Stimulated activated effector memory CD8-positive, alpha-beta T cell treated with anti-CD3 and anti-CD28 coated beads, Interleukin-12 subunit alpha, Interleukin-12 subunit beta, amount 100 ng/mL, for 72 hours (primary cell): ENCODE measurements at regions not wholly inside any gene's neighbourhood (a gene's known extent, or its start where the extent isn't known, plus 50 kb on each side); places are given as distances from the start of the nearest gene placed in this dataset.

Experiments used
- ATAC-seq: fragments of 150-1000 bp; cut with Tn5 transposase; 2 replicates; pipeline ENCODE4 v1.10.0; 2021
- DNase-seq, 2 donors: peaks; one replicate each; pipeline ENCODE4 v3.0.0; 2021 to 2022; ENCODE audit warnings: low spot score in 2 of 2
- H3K27ac Mint-ChIP-seq: one replicate; pipeline ENCODE4 v1.8.0; 2022; ENCODE audit warnings: mild to moderate bottlenecking, mixed read lengths
- H3K36me3 Mint-ChIP-seq: one replicate; pipeline ENCODE4 v1.8.0; 2022; ENCODE audit warnings: mild to moderate bottlenecking, mixed read lengths
- H3K4me1 Mint-ChIP-seq: one replicate; pipeline ENCODE4 v1.8.0; 2022; ENCODE audit warnings: mixed read lengths
- H3K4me3 Mint-ChIP-seq: one replicate; pipeline ENCODE4 v1.8.0; 2022; ENCODE audit warnings: mild to moderate bottlenecking, mixed read lengths
- H3K9me3 Mint-ChIP-seq: one replicate; pipeline ENCODE4 v1.8.0; 2022; ENCODE audit warnings: mixed read lengths

GRCh38 chr11:116282481-116282880 is 490.3 kb downstream of the BUD13 start:
- Mint-ChIP-seq H3K4me3 (no peak overlapping the region), H3K27ac (no peak overlapping the region), H3K4me1 (no peaks in the 10 kb centered on the region), H3K36me3 (no peaks in the 10 kb centered on the region), H3K9me3 (no peaks in the 10 kb centered on the region)
- ATAC-seq (no peak), DNase-seq (no peak)

- H3K27ac Mint-ChIP-seq: no peak overlapping the region
- DNase-seq (no peak), ATAC-seq (no peak)
- no peaks in the 10 kb centered on the region for H3K4me1 Mint-ChIP-seq
- no peaks in the 10 kb centered on the region for H3K36me3 Mint-ChIP-seq
- H3K4me3 Mint-ChIP-seq: no peak overlapping the region
- H3K9me3 Mint-ChIP-seq: no peaks in the 10 kb centered on the region
These were observed 491.3 kb downstream of the BUD13 start for GRCh38 chr11:116281173-116282160.

GRCh38 chr11:116279511-116279910 is 493.3 kb downstream of the BUD13 start:
- H3K27ac Mint-ChIP-seq: no peak overlapping the region
- no peak for ATAC-seq
- no peaks in the 10 kb centered on the region for H3K9me3 Mint-ChIP-seq
- H3K4me1 Mint-ChIP-seq: no peaks in the 10 kb centered on the region
- no peaks in the 10 kb centered on the region for H3K36me3 Mint-ChIP-seq
- no peak overlapping the region for H3K4me3 Mint-ChIP-seq
- DNase-seq: no peak

GRCh38 chr11:116278076-116278475 is 494.7 kb downstream of the BUD13 start:
- Mint-ChIP-seq H3K9me3 (no peaks in the 10 kb centered on the region), H3K27ac (no peak overlapping the region), H3K4me3 (no peak overlapping the region), H3K36me3 (no peaks in the 10 kb centered on the region), H3K4me1 (no peaks in the 10 kb centered on the region)
- ATAC-seq: no peak
- DNase-seq: no peak

- no peaks in the 10 kb centered on the region for H3K4me1 Mint-ChIP-seq
- H3K4me3 Mint-ChIP-seq: peak overlapping the region; percentile 20
- DNase-seq (peak; percentile 74 to 91), ATAC-seq (peak; percentile 52)
- H3K9me3 Mint-ChIP-seq: no peaks in the 10 kb centered on the region
- no peak overlapping the region for H3K27ac Mint-ChIP-seq
- H3K36me3 Mint-ChIP-seq: no peaks in the 10 kb centered on the region
These were observed 496.4 kb downstream of the BUD13 start for GRCh38 chr11:116276051-116277044.

GRCh38 chr11:116275635-116276034 is 497.2 kb downstream of the BUD13 start:
- DNase-seq (no peak), ATAC-seq (no peak)
- H3K36me3 Mint-ChIP-seq: no peaks in the 10 kb centered on the region
- H3K9me3 Mint-ChIP-seq: no peaks in the 10 kb centered on the region
- H3K4me3 Mint-ChIP-seq: no peak overlapping the region
- H3K4me1 Mint-ChIP-seq: no peaks in the 10 kb centered on the region
- no peak overlapping the region for H3K27ac Mint-ChIP-seq

GRCh38 chr11:116274521-116274920 is 498.3 kb downstream of the BUD13 start:
- ATAC-seq: no peak

GRCh38 chr11:116272181-116272789 is 500.5 kb downstream of the BUD13 start:
- Mint-ChIP-seq H3K9me3 (no peaks in the 10 kb centered on the region), H3K4me3 (no peak overlapping the region), H3K4me1 (no peaks in the 10 kb centered on the region), H3K36me3 (no peaks in the 10 kb centered on the region), H3K27ac (no peak overlapping the region)
- ATAC-seq (no peak), DNase-seq (no peak)

More at GRCh38 chr11:116274521-116274920, 498.3 kb downstream of the BUD13 start:
- H3K4me1 Mint-ChIP-seq: no peaks in the 10 kb centered on the region
- no peaks in the 10 kb centered on the region for H3K9me3 Mint-ChIP-seq
- no peaks in the 10 kb centered on the region for H3K36me3 Mint-ChIP-seq
- H3K4me3 Mint-ChIP-seq: no peak overlapping the region
- no peak for DNase-seq
- H3K27ac Mint-ChIP-seq: no peak overlapping the region

- Mint-ChIP-seq H3K9me3 (no peaks in the 10 kb centered on the region), H3K36me3 (no peaks in the 10 kb centered on the region), H3K4me3 (no peak overlapping the region), H3K27ac (no peak overlapping the region), H3K4me1 (no peaks in the 10 kb centered on the region)
- DNase-seq: no peak
- ATAC-seq: no peak
These were observed 501.3 kb downstream of the BUD13 start for GRCh38 chr11:116271479-116271878.

- H3K4me3 Mint-ChIP-seq: no peak overlapping the region
- no peaks in the 10 kb centered on the region for H3K36me3 Mint-ChIP-seq
- H3K27ac Mint-ChIP-seq: no peak overlapping the region
- H3K4me1 Mint-ChIP-seq: no peaks in the 10 kb centered on the region
- ATAC-seq: no peak
- no peak for DNase-seq
- no peaks in the 10 kb centered on the region for H3K9me3 Mint-ChIP-seq
These were observed 505.6 kb downstream of the BUD13 start for GRCh38 chr11:116267146-116267545.

GRCh38 chr11:116263770-116264169 is 509.0 kb downstream of the BUD13 start:
- Mint-ChIP-seq H3K4me1 (no peaks in the 10 kb centered on the region), H3K27ac (no peak overlapping the region), H3K9me3 (no peaks in the 10 kb centered on the region), H3K36me3 (no peaks in the 10 kb centered on the region), H3K4me3 (no peak overlapping the region)
- DNase-seq: no peak
- ATAC-seq: no peak

- H3K4me1 Mint-ChIP-seq: no peaks in the 10 kb centered on the region
- no peak overlapping the region for H3K4me3 Mint-ChIP-seq
- ATAC-seq (no peak), DNase-seq (no peak)
- H3K27ac Mint-ChIP-seq: no peak overlapping the region
- H3K36me3 Mint-ChIP-seq: no peaks in the 10 kb centered on the region
- no peaks in the 10 kb centered on the region for H3K9me3 Mint-ChIP-seq
These were observed 509.8 kb downstream of the BUD13 start for GRCh38 chr11:116263019-116263418.

GRCh38 chr11:116262370-116262769 is 510.4 kb downstream of the BUD13 start:
- ATAC-seq (no peak), DNase-seq (no peak)
- no peaks in the 10 kb centered on the region for H3K36me3 Mint-ChIP-seq
- H3K27ac Mint-ChIP-seq: no peak overlapping the region
- no peaks in the 10 kb centered on the region for H3K9me3 Mint-ChIP-seq
- no peaks in the 10 kb centered on the region for H3K4me1 Mint-ChIP-seq
- H3K4me3 Mint-ChIP-seq: no peak overlapping the region

GRCh38 chr11:116261606-116262005 is 511.2 kb downstream of the BUD13 start:
- Mint-ChIP-seq H3K9me3 (no peaks in the 10 kb centered on the region), H3K36me3 (no peaks in the 10 kb centered on the region), H3K27ac (no peak overlapping the region), H3K4me3 (no peak overlapping the region), H3K4me1 (no peaks in the 10 kb centered on the region)
- ATAC-seq (no peak), DNase-seq (no peak)

GRCh38 chr11:116258821-116259220 is 514.0 kb downstream of the BUD13 start:
- ATAC-seq: no peak

More at GRCh38 chr11:116258821-116259220, 514.0 kb downstream of the BUD13 start:
- Mint-ChIP-seq H3K36me3 (no peaks in the 10 kb centered on the region), H3K9me3 (no peaks in the 10 kb centered on the region), H3K4me3 (no peak overlapping the region), H3K4me1 (no peaks in the 10 kb centered on the region), H3K27ac (no peak overlapping the region)
- DNase-seq: no peak
